HFF-Myc (cell line): ENCODE measurements at regions not wholly inside any gene's neighbourhood (a gene's known extent, or its start where the extent isn't known, plus 50 kb on each side); places are given as distances from the start of the nearest gene placed in this dataset.

ENCODE experiments used
- DNase-seq: peaks from one replicate; pipeline ENCODE4 v3.0.0-alpha.2; 2011; ENCODE audit warnings: low read depth; ENCODE audit errors: extremely low read depth
- H3K4me3 ChIP-seq: replicated peaks from 2 replicates; pipeline ENCODE4 v1.5.1; 2011; ENCODE audit warnings: low read depth, mild to moderate bottlenecking, control low read depth, low read length
- CTCF ChIP-seq: IDR thresholded peaks from 2 replicates; pipeline ENCODE4 v1.5.1; 2012; ENCODE audit warnings: mild to moderate bottlenecking, low read depth, low read length, control low read depth; ENCODE audit errors: missing control alignments

- no peak for TF ChIP-seq CTCF
- no peak overlapping the region for H3K4me3 ChIP-seq
- no peak for DNase-seq
These were observed 276.8 kb upstream of the FANCL start for GRCh38 chr2:58517881-58518280.

GRCh38 chr2:58516695-58517094, 275.6 kb upstream of the FANCL start:
- no peak overlapping the region for H3K4me3 ChIP-seq
- DNase-seq: no peak
- TF ChIP-seq CTCF: no peak

- no peak for DNase-seq
- TF ChIP-seq CTCF: no peak
- H3K4me3 ChIP-seq: no peak overlapping the region
These were observed 274.9 kb upstream of the FANCL start for GRCh38 chr2:58515827-58516573.

GRCh38 chr2:58514252-58514651, 273.1 kb upstream of the FANCL start:
- no peak for TF ChIP-seq CTCF
- no peak overlapping the region for H3K4me3 ChIP-seq
- no peak for DNase-seq

GRCh38 chr2:58512878-58513277, 271.8 kb upstream of the FANCL start:
- no peak for TF ChIP-seq CTCF
- DNase-seq: no peak
- no peak overlapping the region for H3K4me3 ChIP-seq

GRCh38 chr2:58508006-58508405, 266.9 kb upstream of the FANCL start:
- TF ChIP-seq CTCF: no peak
- no peak for DNase-seq
- H3K4me3 ChIP-seq: no peak overlapping the region

- H3K4me3 ChIP-seq: no peak overlapping the region
- no peak for TF ChIP-seq CTCF
- DNase-seq: no peak
These were observed 262.8 kb upstream of the FANCL start for GRCh38 chr2:58503918-58504317.
